ENCODE measurements at regions not wholly inside any gene's neighbourhood (a gene's known extent, or its start where the extent isn't known, plus 50 kb on each side); places are given as distances from the start of the nearest gene placed in this dataset.

DNA sequence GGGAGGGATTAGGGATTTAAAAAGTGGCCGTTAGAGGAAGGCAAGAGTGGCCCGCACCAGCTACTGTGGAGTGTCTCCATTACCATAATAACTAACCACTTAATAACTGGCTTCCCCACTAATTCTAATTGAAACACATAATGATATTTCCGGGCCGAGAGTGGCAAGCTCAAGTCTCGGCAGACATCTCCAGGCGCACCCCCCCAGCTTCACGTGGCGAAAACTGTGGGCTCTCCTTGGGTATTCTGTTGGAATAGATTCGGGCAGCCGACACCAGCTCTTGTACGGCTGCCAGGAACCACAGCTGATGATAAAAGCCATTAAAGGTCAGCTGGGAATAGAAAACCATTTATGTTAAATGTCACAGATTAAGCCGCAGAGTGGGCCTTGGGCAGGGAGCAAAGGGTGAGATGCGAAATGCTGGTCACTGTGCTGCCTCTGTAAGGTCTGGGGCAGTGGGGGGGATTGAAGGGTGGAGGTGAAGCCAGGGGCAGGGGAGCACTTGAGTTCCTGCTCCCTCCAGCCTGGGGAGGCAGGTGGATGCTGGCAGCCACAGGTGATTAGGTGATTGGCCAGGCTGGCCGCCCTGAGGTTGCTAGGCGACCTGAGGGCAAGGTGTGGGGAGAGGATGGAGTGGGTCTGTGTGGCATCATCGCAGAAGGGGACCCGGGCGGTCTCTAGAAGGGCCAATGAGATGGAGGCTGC, 115.6 kb upstream of the SDK2 start:
- H3K9ac ChIP-seq (replicated peaks in 1 of 4; ENCODE audit: extremely low read depth in 1 of 4, low read depth in 3 of 4, low read length in 3 of 4) = no peak overlapping the region
- no peaks in the 10 kb centered on the region for H3K9me3 ChIP-seq (ENCODE audit: insufficient read depth in 2 of 2, low read depth in 1 of 2, low read length in 1 of 2)
- no peaks in the 10 kb centered on the region for H3K23me2 ChIP-seq (ENCODE audit: low read depth, low read length)
- H3K36me3 ChIP-seq (ENCODE audit: control insufficient read depth in 2 of 4, insufficient read depth in 4 of 4, low read length in 3 of 4) = no peaks in the 10 kb centered on the region
- H3K79me1 ChIP-seq (ENCODE audit: low read depth, low read length) = no peaks in the 10 kb centered on the region
- DNase-seq (ENCODE audit: low read depth in 1 of 2, low spot score in 2 of 2) = no peak
- no peak overlapping the region for H3K18ac ChIP-seq (ENCODE audit: extremely low read depth, low read length)
- no peak overlapping the region for H4K5ac ChIP-seq (ENCODE audit: insufficient read length, low read depth, low read length)
- H4K8ac ChIP-seq (ENCODE audit: extremely low read depth, insufficient read depth, low read length) = no peak overlapping the region
- H3K4me3 ChIP-seq (ENCODE audit: extremely low read depth in 1 of 4, insufficient read depth in 2 of 4, low read depth in 3 of 4, low read length in 4 of 4) = peak overlapping the region in 2 of 4 experiments; percentile 19 to 48; a peak in 4 of 8 replicates
- ChIA-PET POLR2A (ENCODE audit: partially characterized antibody) (interaction anchor here (0.8 kb wide), 1 partner anchor 61 kb away, joined by 3 read pairs; no protein-coding TSS in a partner anchor), CTCF (ENCODE audit: partially characterized antibody) (interaction anchor here (0.8 to 1.3 kb wide), 5 partner anchors 10 to 82 kb away, joined by 3 to 4 read pairs (median 4); no protein-coding TSS in a partner anchor)
- H4K91ac ChIP-seq (replicated peaks; ENCODE audit: insufficient read length, low read length) = no peak overlapping the region
- no peak overlapping the region; the same call in 1 of the 2 replicates for H2BK5ac ChIP-seq (ENCODE audit: low read depth, low read length)
- H2BK15ac ChIP-seq (ENCODE audit: low read length) = no peak overlapping the region
- no peak overlapping the region for H2BK120ac ChIP-seq (replicated peaks; ENCODE audit: low read depth, low read length)
- TF ChIP-seq SIN3A (conservative IDR thresholded peaks at IDR 0.05 in 1 of 2, IDR thresholded peaks at IDR 0.05 in 1 of 2; ENCODE audit: low read depth in 1 of 2, low read length in 2 of 2) (no peak), BACH1 (IDR thresholded peaks at IDR 0.05; ENCODE audit: low read length) (no peak)
- H2BK20ac ChIP-seq (ENCODE audit: low read length) = no peak overlapping the region
- peaks cover 0 to 3% of the 10 kb centered on the region in 2 experiments for H4K20me1 ChIP-seq (replicated peaks in 1 of 2; ENCODE audit: control insufficient read depth in 1 of 2, insufficient read depth in 2 of 2, low read length in 2 of 2)
- no peak overlapping the region for H3K27ac ChIP-seq (ENCODE audit: low read depth, low read length)
- no peaks in the 10 kb centered on the region for H3K79me2 ChIP-seq (ENCODE audit: control insufficient read depth in 1 of 2, insufficient read depth in 2 of 2, low read length in 2 of 2)
- peaks cover 0 to 20% (median 1%) of the 10 kb centered on the region in 4 experiments; a peak in 3 of 7 replicates for H3K4me1 ChIP-seq (replicated peaks in 1 of 4; ENCODE audit: control insufficient read depth in 3 of 4, insufficient read depth in 4 of 4, low read length in 3 of 4)
- H2BK12ac ChIP-seq (ENCODE audit: low read depth, low read length) = no peak overlapping the region
- peak overlapping the region; percentile 89; the same call in 1 of the 2 replicates for H2AFZ ChIP-seq (ENCODE audit: low read length)
- FAIRE-seq = no peak
- WGBS, 2 experiments (ENCODE audit: extremely low coverage in 1 of 2, insufficient coverage in 1 of 2, insufficient read length in 1 of 2, insufficient replicate concordance in 2 of 2, low coverage in 1 of 2, low lambda C conversion rate in 2 of 2, missing lambda C conversion rate in 1 of 2) = 72% methylated on average over 18 of the region's 18 CpGs; no CpG with 5 or more reads in 1 of the 2 experiments
- no peak overlapping the region for H3K4ac ChIP-seq (replicated peaks; ENCODE audit: insufficient read length, low read depth, low read length)
- H3K56ac ChIP-seq (replicated peaks; ENCODE audit: insufficient read length, low read depth, low read length) = no peak overlapping the region
- peak overlapping the region; percentile 47 to 57; a peak in 3 of 4 replicates for H3K4me2 ChIP-seq (ENCODE audit: insufficient read depth in 1 of 2, low read depth in 2 of 2, low read length in 2 of 2)
- H2AK5ac ChIP-seq (ENCODE audit: low read depth, low read length) = no peak overlapping the region
- no peak overlapping the region for H3K23ac ChIP-seq (ENCODE audit: insufficient read length)
- H3K14ac ChIP-seq (ENCODE audit: insufficient read length) = no peak overlapping the region
- H3K27me3 ChIP-seq (replicated peaks in 1 of 4; ENCODE audit: control insufficient read depth in 3 of 4, extremely low read depth in 1 of 4, insufficient read depth in 3 of 4, low read length in 3 of 4) = no peaks in the 10 kb centered on the region; a peak in 1 of 7 replicates
